ENCODE measurements at regions not wholly inside any gene's neighbourhood (a gene's known extent, or its start where the extent isn't known, plus 50 kb on each side); places are given as distances from the start of the nearest gene placed in this dataset.

DNA sequence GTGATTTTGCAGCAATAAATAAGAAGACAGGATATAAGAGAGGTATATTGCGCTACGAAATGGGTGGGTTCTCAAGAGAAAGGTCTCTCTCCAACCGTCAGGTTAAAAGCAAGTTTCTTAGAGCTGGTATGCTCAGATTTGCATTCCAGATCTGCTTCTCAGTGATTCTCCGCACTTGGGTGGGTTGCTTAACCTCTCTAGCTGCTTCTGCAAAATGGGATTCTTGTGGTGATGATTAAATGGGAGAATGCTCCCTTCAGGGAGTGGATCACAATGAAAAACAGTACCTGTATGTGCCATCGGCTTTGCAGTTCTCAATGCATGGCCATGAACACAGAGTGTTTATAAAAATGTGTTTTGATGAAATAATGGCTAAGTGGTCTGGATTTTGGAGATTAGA is 477.7 kb downstream of the TNS1 start:
- no peak for TF ChIP-seq EZH2 (IDR thresholded peaks at IDR 0.05; ENCODE audit: insufficient read depth, low read length)
- TF ChIP-seq, protein P1, sequence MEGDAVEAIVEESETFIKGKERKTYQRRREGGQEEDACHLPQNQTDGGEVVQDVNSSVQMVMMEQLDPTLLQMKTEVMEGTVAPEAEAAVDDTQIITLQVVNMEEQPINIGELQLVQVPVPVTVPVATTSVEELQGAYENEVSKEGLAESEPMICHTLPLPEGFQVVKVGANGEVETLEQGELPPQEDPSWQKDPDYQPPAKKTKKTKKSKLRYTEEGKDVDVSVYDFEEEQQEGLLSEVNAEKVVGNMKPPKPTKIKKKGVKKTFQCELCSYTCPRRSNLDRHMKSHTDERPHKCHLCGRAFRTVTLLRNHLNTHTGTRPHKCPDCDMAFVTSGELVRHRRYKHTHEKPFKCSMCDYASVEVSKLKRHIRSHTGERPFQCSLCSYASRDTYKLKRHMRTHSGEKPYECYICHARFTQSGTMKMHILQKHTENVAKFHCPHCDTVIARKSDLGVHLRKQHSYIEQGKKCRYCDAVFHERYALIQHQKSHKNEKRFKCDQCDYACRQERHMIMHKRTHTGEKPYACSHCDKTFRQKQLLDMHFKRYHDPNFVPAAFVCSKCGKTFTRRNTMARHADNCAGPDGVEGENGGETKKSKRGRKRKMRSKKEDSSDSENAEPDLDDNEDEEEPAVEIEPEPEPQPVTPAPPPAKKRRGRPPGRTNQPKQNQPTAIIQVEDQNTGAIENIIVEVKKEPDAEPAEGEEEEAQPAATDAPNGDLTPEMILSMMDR (IDR thresholded peaks at IDR 0.05; ENCODE audit: insufficient read depth, low read depth, low read length), result no peak
